ENCODE measurements at regions not wholly inside any gene's neighbourhood (a gene's known extent, or its start where the extent isn't known, plus 50 kb on each side); places are given as distances from the start of the nearest gene placed in this dataset.

- H3K36me3 Mint-ChIP-seq (ENCODE audit: low read depth), result no peaks in the 10 kb centered on the region
- H3K9me3 Mint-ChIP-seq, result peaks cover 15% of the 10 kb centered on the region
- no peak overlapping the region for H3K27ac Mint-ChIP-seq (ENCODE audit: unreplicated experiment)
These were observed 579.0 kb downstream of the TBC1D22A start for GRCh38 chr22:47341464-47341863.

DNA sequence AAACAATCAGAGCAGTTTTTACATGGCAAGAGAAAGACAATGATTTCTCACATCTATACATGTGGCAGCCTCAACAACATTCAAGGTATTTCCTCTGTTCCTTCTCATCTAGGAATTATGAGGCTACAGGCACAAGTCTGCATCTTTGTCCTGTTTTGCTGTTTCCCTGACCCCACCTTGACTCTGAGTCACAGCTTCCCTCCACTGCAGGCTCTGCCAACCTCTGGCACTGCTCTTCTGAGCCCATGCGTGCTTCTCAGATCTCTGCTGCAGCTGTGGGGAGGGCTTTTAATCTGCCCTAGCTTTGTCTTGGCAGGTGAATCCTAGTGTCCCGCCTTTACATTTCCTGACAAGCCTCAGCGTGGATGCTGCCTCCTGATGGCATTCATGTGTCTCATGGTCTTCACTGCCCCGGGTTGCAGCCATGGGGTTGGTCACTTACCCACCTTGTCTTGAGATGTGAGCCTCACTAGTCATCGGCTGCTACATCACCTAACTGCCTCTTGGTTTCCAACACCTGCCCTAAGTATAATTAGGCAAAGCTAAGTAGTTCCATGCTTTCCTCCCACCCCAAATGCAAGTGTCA, 578.5 kb downstream of the TBC1D22A start:
- Mint-ChIP-seq H3K9me3 (peaks cover 19% of the 10 kb centered on the region), H3K27me3 (ENCODE audit: low read depth) (peaks cover 32% of the 10 kb centered on the region), H3K27ac (ENCODE audit: unreplicated experiment) (no peak overlapping the region), H3K4me1 (no peaks in the 10 kb centered on the region), H3K4me3 (no peak overlapping the region), H3K36me3 (ENCODE audit: low read depth) (no peaks in the 10 kb centered on the region)
- TF ChIP-seq CTCF (conservative IDR thresholded peaks at IDR 0.05), result no peak
- DNase-seq (ENCODE audit: low read depth, low spot score), result no peak

More at GRCh38 chr22:47341464-47341863, 579.0 kb downstream of the TBC1D22A start:
- H3K4me1 Mint-ChIP-seq, result no peaks in the 10 kb centered on the region
- DNase-seq (ENCODE audit: low read depth, low spot score), result no peak
- H3K27me3 Mint-ChIP-seq (ENCODE audit: low read depth), result peaks cover 28% of the 10 kb centered on the region
- TF ChIP-seq CTCF (conservative IDR thresholded peaks at IDR 0.05), result no peak
- no peak overlapping the region for H3K4me3 Mint-ChIP-seq

DNA sequence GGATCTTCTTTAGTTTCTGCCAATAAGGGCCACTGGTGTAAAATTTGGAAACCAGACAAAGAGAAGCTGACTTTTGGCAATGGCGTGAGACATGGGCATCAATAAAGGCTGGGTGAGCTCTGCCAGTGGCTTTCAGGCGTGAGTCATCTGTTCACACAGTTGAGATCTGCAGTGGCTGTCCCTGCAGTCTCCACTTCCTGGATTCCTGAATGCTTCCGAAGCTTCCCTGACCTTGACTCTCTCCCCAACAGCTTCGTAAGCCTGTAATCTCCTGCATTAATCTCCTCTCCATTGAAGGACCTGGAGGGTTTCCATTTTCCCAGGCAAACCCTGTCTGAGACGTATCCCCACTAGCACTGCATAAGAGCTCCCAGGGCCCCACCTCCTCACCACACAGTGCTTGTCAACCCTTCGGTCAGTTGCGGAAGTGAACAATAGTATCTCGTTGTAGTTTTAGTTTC, 574.7 kb downstream of the TBC1D22A start:
- Mint-ChIP-seq H3K4me1 (no peaks in the 10 kb centered on the region), H3K27ac (ENCODE audit: unreplicated experiment) (no peak overlapping the region), H3K4me3 (no peak overlapping the region), H3K36me3 (ENCODE audit: low read depth) (no peaks in the 10 kb centered on the region), H3K9me3 (peaks cover 21% of the 10 kb centered on the region), H3K27me3 (ENCODE audit: low read depth) (peaks cover 38% of the 10 kb centered on the region)
- TF ChIP-seq CTCF (conservative IDR thresholded peaks at IDR 0.05), result no peak
- no peak for DNase-seq (ENCODE audit: low read depth, low spot score)

GRCh38 chr22:47335958-47336357, 573.5 kb downstream of the TBC1D22A start:
- Mint-ChIP-seq H3K9me3 (peaks cover 21% of the 10 kb centered on the region), H3K4me3 (no peak overlapping the region)

GRCh38 chr22:47335460-47335859, 573.0 kb downstream of the TBC1D22A start:
- Mint-ChIP-seq H3K36me3 (ENCODE audit: low read depth) (no peaks in the 10 kb centered on the region), H3K27ac (ENCODE audit: unreplicated experiment) (no peak overlapping the region), H3K9me3 (peaks cover 20% of the 10 kb centered on the region)

More at GRCh38 chr22:47335958-47336357, 573.5 kb downstream of the TBC1D22A start:
- Mint-ChIP-seq H3K4me1 (no peaks in the 10 kb centered on the region), H3K27me3 (ENCODE audit: low read depth) (peaks cover 30% of the 10 kb centered on the region), H3K27ac (ENCODE audit: unreplicated experiment) (no peak overlapping the region), H3K36me3 (ENCODE audit: low read depth) (no peaks in the 10 kb centered on the region)
- no peak for TF ChIP-seq CTCF (conservative IDR thresholded peaks at IDR 0.05)
- no peak for DNase-seq (ENCODE audit: low read depth, low spot score)

More at GRCh38 chr22:47335460-47335859, 573.0 kb downstream of the TBC1D22A start:
- H3K4me1 Mint-ChIP-seq, result no peaks in the 10 kb centered on the region
- TF ChIP-seq CTCF (conservative IDR thresholded peaks at IDR 0.05), result no peak
- H3K4me3 Mint-ChIP-seq, result no peak overlapping the region
- no peak for DNase-seq (ENCODE audit: low read depth, low spot score)
- peaks cover 29% of the 10 kb centered on the region for H3K27me3 Mint-ChIP-seq (ENCODE audit: low read depth)

Measured in neural crest cell (in vitro differentiated cells).